Neuron (in vitro differentiated cells): ENCODE measurements at regions not wholly inside any gene's neighbourhood (a gene's known extent, or its start where the extent isn't known, plus 50 kb on each side); places are given as distances from the start of the nearest gene placed in this dataset.

ENCODE experiments used
- H2AFZ ChIP-seq: one replicate; pipeline ENCODE4 v1.6.1; 2013; ENCODE audit warnings: low read depth, mild to moderate bottlenecking, inconsistent platforms, low read length, moderate library complexity
- H3K27me3 ChIP-seq: one replicate; pipeline ENCODE4 v1.6.1; 2013; ENCODE audit warnings: low read length; ENCODE audit not compliant: insufficient read depth
- H3K36me3 ChIP-seq: one replicate; pipeline ENCODE4 v1.6.1; 2013; ENCODE audit warnings: low read length; ENCODE audit not compliant: insufficient read depth
- H3K4me1 ChIP-seq: one replicate; pipeline ENCODE4 v1.6.1; 2013; ENCODE audit warnings: low read length; ENCODE audit not compliant: insufficient read depth
- H3K4me3 ChIP-seq: 2 replicates; pipeline ENCODE4 v1.5.1; 2013; ENCODE audit warnings: mild to moderate bottlenecking, low read length, moderate library complexity
- H3K9me3 ChIP-seq: one replicate; pipeline ENCODE4 v1.6.1; 2013; ENCODE audit warnings: low read length

DNA sequence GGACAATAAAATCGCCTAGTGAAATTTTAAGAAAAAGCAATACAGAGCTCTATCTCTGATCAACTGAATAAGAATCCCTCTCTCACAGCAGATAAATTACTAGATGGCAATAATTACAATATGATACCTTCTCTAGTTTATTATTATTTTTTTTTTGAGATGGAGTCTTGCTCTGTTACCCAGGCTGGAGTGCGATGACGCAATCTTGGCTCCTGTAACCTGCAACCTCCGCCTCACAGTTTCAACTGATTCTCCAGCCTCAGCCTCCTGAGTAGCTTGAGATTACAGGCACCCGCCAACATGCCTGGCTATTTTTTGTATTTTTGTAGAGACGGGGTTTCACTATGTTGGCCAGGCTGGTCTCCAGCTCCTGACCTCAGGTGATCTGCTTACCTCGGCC, 129.3 kb upstream of the PTCHD4 start:
- Histone ChIP-seq H3K36me3 (no peaks in the 10 kb centered on the region), H3K9me3 (peaks cover 1% of the 10 kb centered on the region), H3K27me3 (no peaks in the 10 kb centered on the region), H3K4me3 (no peak overlapping the region), H2AFZ (no peak overlapping the region), H3K4me1 (no peaks in the 10 kb centered on the region)

GRCh38 chr6:48236375-48236774, 125.4 kb upstream of the PTCHD4 start:
- no peak overlapping the region for H3K4me3 ChIP-seq
- no peaks in the 10 kb centered on the region for H3K36me3 ChIP-seq
- no peak overlapping the region for H2AFZ ChIP-seq
- no peaks in the 10 kb centered on the region for H3K27me3 ChIP-seq
- peaks cover 1% of the 10 kb centered on the region for H3K9me3 ChIP-seq
- no peaks in the 10 kb centered on the region for H3K4me1 ChIP-seq

GRCh38 chr6:48233063-48233462, 122.1 kb upstream of the PTCHD4 start:
- peaks cover 1% of the 10 kb centered on the region for H3K9me3 ChIP-seq
- H3K27me3 ChIP-seq: no peaks in the 10 kb centered on the region
- H2AFZ ChIP-seq: no peak overlapping the region
- H3K36me3 ChIP-seq: no peaks in the 10 kb centered on the region
- no peaks in the 10 kb centered on the region for H3K4me1 ChIP-seq
- H3K4me3 ChIP-seq: no peak overlapping the region

DNA sequence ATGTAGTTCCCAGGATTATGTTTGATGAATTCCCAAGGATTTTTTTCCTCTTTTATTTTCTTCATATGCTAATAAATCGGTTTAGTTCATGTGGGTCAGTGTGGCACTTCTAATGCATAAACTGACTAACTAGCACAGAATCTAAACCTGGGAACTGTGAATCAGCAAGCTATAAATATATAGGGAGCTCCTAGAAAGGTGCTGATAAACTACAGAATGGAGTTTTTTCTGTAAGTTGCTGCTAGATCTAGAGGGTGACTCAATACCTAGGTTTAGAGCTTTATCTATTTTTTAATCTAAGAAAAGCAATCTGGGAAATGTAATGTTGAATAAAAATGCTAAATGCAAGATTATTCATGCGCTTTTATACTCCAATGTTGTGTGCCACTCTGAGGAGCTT, 118.8 kb upstream of the PTCHD4 start:
- Histone ChIP-seq H3K4me1 (no peaks in the 10 kb centered on the region), H3K9me3 (no peaks in the 10 kb centered on the region), H3K36me3 (no peaks in the 10 kb centered on the region), H3K4me3 (no peak overlapping the region), H3K27me3 (no peaks in the 10 kb centered on the region), H2AFZ (no peak overlapping the region)

- peaks cover 8% of the 10 kb centered on the region for H3K4me1 ChIP-seq
- no peaks in the 10 kb centered on the region for H3K9me3 ChIP-seq
- no peak overlapping the region for H2AFZ ChIP-seq
- no peak overlapping the region for H3K4me3 ChIP-seq
- no peaks in the 10 kb centered on the region for H3K36me3 ChIP-seq
- H3K27me3 ChIP-seq: no peaks in the 10 kb centered on the region
Observed at GRCh38 chr6:48222241-48222640, 111.2 kb upstream of the PTCHD4 start.

DNA sequence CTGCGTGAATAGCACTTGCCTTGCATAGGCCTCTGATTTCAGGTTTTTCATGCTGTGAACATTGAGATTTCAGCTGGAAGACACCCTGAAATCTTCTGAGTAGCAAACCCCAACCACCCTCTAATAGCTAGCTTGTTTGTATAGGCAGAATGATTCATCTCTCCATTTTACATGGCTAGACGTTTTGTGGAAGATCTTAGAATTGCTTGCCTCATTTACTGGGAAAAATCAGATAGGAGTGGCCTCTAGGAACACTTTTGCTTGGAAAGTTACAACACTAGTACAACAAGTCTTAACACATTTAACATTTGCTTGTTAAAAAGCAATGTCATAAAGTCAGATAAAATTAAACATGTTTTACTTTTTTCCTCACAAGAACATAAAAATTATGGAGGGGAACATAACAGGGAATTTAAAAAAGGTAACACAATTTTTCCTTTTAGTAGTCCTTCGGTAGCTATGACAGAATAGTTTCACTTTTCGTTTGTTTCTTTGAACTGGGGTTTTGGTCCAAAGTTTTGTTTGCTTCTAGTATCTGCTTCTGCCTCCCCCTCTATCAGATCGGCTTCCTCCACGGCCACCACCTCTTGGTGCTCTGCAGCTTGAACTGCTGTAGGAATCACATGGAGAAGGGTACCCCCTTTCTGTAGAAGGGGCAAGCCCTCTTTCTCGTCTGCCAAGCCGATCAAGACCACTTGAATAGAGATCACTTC, 102.2 kb upstream of the PTCHD4 start:
- H3K9me3 ChIP-seq: peaks cover 2% of the 10 kb centered on the region
- no peak overlapping the region for H2AFZ ChIP-seq
- no peaks in the 10 kb centered on the region for H3K36me3 ChIP-seq
- H3K27me3 ChIP-seq: no peaks in the 10 kb centered on the region
- H3K4me3 ChIP-seq: no peak overlapping the region
- H3K4me1 ChIP-seq: no peaks in the 10 kb centered on the region

- no peak overlapping the region for H3K4me3 ChIP-seq
- H3K4me1 ChIP-seq: no peaks in the 10 kb centered on the region
- no peaks in the 10 kb centered on the region for H3K36me3 ChIP-seq
- peaks cover 2% of the 10 kb centered on the region for H3K9me3 ChIP-seq
- H2AFZ ChIP-seq: no peak overlapping the region
- H3K27me3 ChIP-seq: no peaks in the 10 kb centered on the region
Observed at GRCh38 chr6:48212501-48212900, 101.5 kb upstream of the PTCHD4 start.

DNA sequence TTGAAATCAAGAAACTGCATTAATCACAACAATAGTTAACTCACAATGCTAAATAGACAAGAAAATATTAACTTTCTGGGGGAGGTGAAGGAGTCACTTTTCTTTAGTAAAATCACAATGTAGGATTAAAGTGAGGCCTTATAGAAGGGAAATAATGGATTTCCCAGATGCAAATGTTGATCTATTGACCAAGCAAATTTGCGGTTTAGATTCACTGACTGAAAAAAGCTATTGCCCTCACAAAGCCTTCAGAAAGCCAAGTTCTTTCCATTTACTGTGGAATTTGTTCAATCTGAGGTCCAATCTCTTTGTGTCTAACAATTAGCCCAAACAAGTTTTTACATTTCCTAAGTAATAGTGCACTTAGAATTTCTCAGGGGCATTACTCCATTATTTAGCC, 95.1 kb upstream of the PTCHD4 start:
- H2AFZ ChIP-seq: no peak overlapping the region
- peaks cover 2% of the 10 kb centered on the region for H3K9me3 ChIP-seq
- no peaks in the 10 kb centered on the region for H3K27me3 ChIP-seq
- peaks cover 2% of the 10 kb centered on the region for H3K4me1 ChIP-seq
- H3K4me3 ChIP-seq: no peak overlapping the region
- H3K36me3 ChIP-seq: no peaks in the 10 kb centered on the region

- H3K4me3 ChIP-seq: no peak overlapping the region
- H2AFZ ChIP-seq: no peak overlapping the region
- H3K27me3 ChIP-seq: no peaks in the 10 kb centered on the region
- H3K4me1 ChIP-seq: peaks cover 17% of the 10 kb centered on the region
- H3K36me3 ChIP-seq: no peaks in the 10 kb centered on the region
- H3K9me3 ChIP-seq: no peaks in the 10 kb centered on the region
Observed at GRCh38 chr6:48200869-48201390, 89.9 kb upstream of the PTCHD4 start.

- H3K27me3 ChIP-seq: no peaks in the 10 kb centered on the region
- no peaks in the 10 kb centered on the region for H3K9me3 ChIP-seq
- H3K4me3 ChIP-seq: no peak overlapping the region
- H3K4me1 ChIP-seq: peaks cover 17% of the 10 kb centered on the region
- H3K36me3 ChIP-seq: no peaks in the 10 kb centered on the region
- no peak overlapping the region for H2AFZ ChIP-seq
Observed at GRCh38 chr6:48199499-48199898, 88.5 kb upstream of the PTCHD4 start.

DNA sequence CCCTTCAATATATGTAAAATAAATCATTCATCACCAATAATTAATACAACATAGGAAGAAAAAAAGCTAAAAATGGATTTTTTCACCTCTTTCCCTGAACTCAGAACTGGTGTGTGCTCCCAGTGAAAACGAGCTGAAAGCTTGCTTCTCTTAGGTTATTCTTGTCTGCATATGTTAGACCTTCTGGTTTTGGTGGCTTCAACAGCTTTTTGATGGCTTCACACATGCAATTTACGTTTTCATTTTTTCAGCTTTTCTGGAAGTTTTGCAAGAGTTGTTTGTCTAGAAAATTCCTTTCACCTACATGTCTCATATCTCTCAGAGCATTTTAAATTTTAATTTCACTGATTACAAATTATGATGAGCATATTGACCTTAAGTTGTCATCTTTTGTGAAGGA, 86.9 kb upstream of the PTCHD4 start:
- Histone ChIP-seq H3K36me3 (no peaks in the 10 kb centered on the region), H3K4me3 (no peak overlapping the region), H3K4me1 (peaks cover 17% of the 10 kb centered on the region), H3K27me3 (no peaks in the 10 kb centered on the region), H2AFZ (no peak overlapping the region), H3K9me3 (no peaks in the 10 kb centered on the region)

DNA sequence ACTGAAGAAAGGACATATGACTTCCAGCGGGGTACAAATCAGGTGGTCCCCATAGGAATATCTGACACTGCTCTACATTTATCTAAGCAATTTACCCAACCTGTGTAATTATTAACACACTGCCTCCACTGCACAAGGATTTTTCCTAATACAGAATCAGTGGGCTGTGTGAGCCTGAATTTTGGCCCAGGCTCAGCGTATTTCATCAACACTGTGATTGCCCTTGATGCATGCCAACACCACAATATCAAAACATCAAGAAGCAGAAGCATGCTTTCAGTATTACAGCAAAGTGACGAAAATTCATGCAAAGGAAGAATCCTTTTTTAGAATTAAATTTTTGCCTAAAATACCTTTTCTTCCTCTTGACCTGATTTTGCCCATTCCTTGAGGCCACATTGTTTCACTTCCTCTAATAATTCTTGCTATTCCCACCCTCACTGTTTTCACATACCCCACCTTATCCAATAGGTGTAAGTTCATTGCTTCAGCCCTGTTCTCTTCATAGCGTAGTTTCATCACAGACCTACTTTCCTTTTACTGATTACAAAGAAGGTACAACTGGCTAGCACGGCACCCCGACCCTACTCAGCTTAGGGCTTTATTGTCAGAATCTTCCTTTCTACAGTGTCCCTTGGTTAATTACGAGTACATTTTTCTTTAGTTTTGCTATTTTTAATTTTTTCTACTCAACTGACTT, 83.7 kb upstream of the PTCHD4 start:
- Histone ChIP-seq H3K27me3 (no peaks in the 10 kb centered on the region), H3K36me3 (no peaks in the 10 kb centered on the region), H2AFZ (no peak overlapping the region), H3K4me3 (no peak overlapping the region), H3K9me3 (no peaks in the 10 kb centered on the region), H3K4me1 (peaks cover 3% of the 10 kb centered on the region)

GRCh38 chr6:48188158-48188557, 77.2 kb upstream of the PTCHD4 start:
- no peak overlapping the region for H2AFZ ChIP-seq
- H3K36me3 ChIP-seq: no peaks in the 10 kb centered on the region
- H3K9me3 ChIP-seq: no peaks in the 10 kb centered on the region
- no peaks in the 10 kb centered on the region for H3K27me3 ChIP-seq
- no peak overlapping the region for H3K4me3 ChIP-seq
- H3K4me1 ChIP-seq: peaks cover 5% of the 10 kb centered on the region
